ENCODE measurements at regions not wholly inside any gene's neighbourhood (a gene's known extent, or its start where the extent isn't known, plus 50 kb on each side); places are given as distances from the start of the nearest gene placed in this dataset.
"Not testable (repeated sequence)": the region's sequence is repeated elsewhere in the genome, so short reads cannot be mapped to it uniquely, and the experiment has no call there.

DNA sequence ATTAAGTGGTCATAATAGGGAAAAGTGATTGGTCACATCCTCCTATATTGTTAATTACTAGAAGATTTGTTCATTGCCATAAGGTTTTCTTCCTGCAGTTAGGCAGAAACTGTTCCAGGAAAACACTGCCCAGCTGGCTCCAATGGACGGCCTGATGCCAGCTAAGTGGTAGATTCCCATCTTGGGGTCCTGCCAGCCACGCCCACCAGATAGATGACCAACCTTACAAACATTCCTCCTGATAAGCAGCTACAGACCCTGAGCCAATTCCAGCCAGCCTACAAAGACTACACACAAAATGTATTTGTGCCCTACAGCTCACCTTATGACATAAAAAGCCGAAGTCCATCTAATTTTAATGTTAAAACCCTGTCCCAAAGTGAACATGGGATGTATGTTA lies 685.9 kb upstream of the USP15 start:
- no peak overlapping the region for H3K27ac ChIP-seq
- in situ Hi-C loops (cut with MboI) = no loop called here
- no peaks in the 10 kb centered on the region for H3K79me2 ChIP-seq (ENCODE audit: insufficient read depth)
- no peak for DNase-seq
- no peaks in the 10 kb centered on the region for H3K27me3 ChIP-seq (replicated peaks; ENCODE audit: insufficient read depth)
- no peaks in the 10 kb centered on the region for H3K36me3 ChIP-seq (ENCODE audit: low read depth)
- H3K4me1 ChIP-seq (ENCODE audit: insufficient read depth) = no peaks in the 10 kb centered on the region
- 23% methylated on average over 3 of the region's 3 CpGs for WGBS, 2 experiments (ENCODE audit: low coverage in 1 of 2, low lambda C conversion rate in 2 of 2, missing lambda C conversion rate in 2 of 2)
- no peak overlapping the region for H3K4me2 ChIP-seq (ENCODE audit: unreplicated experiment)
- no peaks in the 10 kb centered on the region for H3K9me2 ChIP-seq (ENCODE audit: insufficient read depth)
- no peaks in the 10 kb centered on the region for H3F3A ChIP-seq (ENCODE audit: insufficient read depth)
- no peaks in the 10 kb centered on the region for H4K20me1 ChIP-seq (ENCODE audit: insufficient read depth)
- H2AFZ ChIP-seq = no peak overlapping the region
- H3K9ac ChIP-seq = no peak overlapping the region
- TF ChIP-seq EZH2phosphoT487 (IDR thresholded peaks at IDR 0.05; ENCODE audit: insufficient read depth, low read depth) (no peak), EZH2 (IDR thresholded peaks at IDR 0.05; ENCODE audit: insufficient read depth, poor library complexity, severe bottlenecking) (no peak)
- H3K9me3 ChIP-seq (ENCODE audit: low read depth) = no peaks in the 10 kb centered on the region
- H3K4me3 ChIP-seq = no peak overlapping the region

DNA sequence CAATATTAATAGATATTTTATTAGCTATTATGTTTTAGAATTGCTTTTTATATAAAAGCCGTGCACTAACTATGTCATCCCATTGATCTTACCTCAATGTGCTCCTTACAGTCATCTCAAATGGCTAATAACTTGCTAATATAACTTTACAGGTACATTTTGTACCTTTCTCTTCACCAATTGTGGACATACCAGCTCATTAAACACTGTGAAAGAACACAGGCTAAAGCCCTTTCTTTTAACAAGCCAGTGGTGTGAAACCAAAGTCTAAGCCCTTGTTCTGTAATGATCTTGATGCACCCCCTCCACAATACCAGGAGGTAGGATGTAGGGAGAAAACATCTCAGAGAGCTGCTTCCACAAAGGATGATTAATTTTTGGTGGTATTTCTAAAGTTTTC lies 675.3 kb upstream of the USP15 start:
- Histone ChIP-seq H3K4me1 (ENCODE audit: insufficient read depth) (no peaks in the 10 kb centered on the region), H3K9me2 (ENCODE audit: insufficient read depth) (no peaks in the 10 kb centered on the region), H3K4me3 (no peak overlapping the region), H3K27me3 (replicated peaks; ENCODE audit: insufficient read depth) (no peaks in the 10 kb centered on the region), H3K36me3 (ENCODE audit: low read depth) (no peaks in the 10 kb centered on the region), H3F3A (ENCODE audit: insufficient read depth) (no peaks in the 10 kb centered on the region), H3K9me3 (ENCODE audit: low read depth) (no peaks in the 10 kb centered on the region), H3K27ac (no peak overlapping the region), H2AFZ (no peak overlapping the region), H3K4me2 (ENCODE audit: unreplicated experiment) (no peak overlapping the region), H3K9ac (no peak overlapping the region), H3K79me2 (ENCODE audit: insufficient read depth) (no peaks in the 10 kb centered on the region), H4K20me1 (ENCODE audit: insufficient read depth) (no peaks in the 10 kb centered on the region)
- in situ Hi-C loops (cut with MboI) = no loop called here
- no peak for DNase-seq
- no peak for TF ChIP-seq EZH2phosphoT487 (IDR thresholded peaks at IDR 0.05; ENCODE audit: insufficient read depth, low read depth)
- no peak for TF ChIP-seq EZH2 (IDR thresholded peaks at IDR 0.05; ENCODE audit: insufficient read depth, poor library complexity, severe bottlenecking)
- 17% methylated on average over 1 of the region's 1 CpG for WGBS, 2 experiments (ENCODE audit: low coverage in 1 of 2, low lambda C conversion rate in 2 of 2, missing lambda C conversion rate in 2 of 2)

DNA sequence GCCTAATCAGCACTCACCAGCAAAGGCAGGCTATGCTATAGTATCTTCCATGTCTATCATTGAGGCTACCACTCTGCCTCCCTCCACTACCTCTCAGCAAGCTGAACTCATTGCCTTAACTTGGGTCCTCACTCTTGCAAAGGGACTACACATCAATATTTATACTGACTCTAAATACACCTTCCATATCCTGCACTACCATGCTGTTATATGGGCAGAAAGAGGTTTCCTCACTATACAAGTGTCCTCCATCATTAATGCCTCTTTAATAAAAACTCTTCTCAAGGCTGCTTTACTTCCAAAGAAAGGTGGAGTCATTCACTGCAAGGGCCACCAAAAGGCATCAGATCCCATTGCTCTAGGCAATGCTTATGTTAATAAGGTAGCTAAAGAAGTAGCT lies 669.3 kb upstream of the USP15 start:
- H3K9me2 ChIP-seq (ENCODE audit: insufficient read depth); H3K4me1 ChIP-seq (ENCODE audit: insufficient read depth); H3K27me3 ChIP-seq (replicated peaks; ENCODE audit: insufficient read depth); H3K4me3 ChIP-seq; H4K20me1 ChIP-seq (ENCODE audit: insufficient read depth); H3K27ac ChIP-seq; H3K9ac ChIP-seq; H3F3A ChIP-seq (ENCODE audit: insufficient read depth); H3K9me3 ChIP-seq (ENCODE audit: low read depth); H2AFZ ChIP-seq; DNase-seq; H3K4me2 ChIP-seq (ENCODE audit: unreplicated experiment); H3K36me3 ChIP-seq (ENCODE audit: low read depth); H3K79me2 ChIP-seq (ENCODE audit: insufficient read depth); in situ Hi-C loops (cut with MboI): not testable (repeated sequence)

DNA sequence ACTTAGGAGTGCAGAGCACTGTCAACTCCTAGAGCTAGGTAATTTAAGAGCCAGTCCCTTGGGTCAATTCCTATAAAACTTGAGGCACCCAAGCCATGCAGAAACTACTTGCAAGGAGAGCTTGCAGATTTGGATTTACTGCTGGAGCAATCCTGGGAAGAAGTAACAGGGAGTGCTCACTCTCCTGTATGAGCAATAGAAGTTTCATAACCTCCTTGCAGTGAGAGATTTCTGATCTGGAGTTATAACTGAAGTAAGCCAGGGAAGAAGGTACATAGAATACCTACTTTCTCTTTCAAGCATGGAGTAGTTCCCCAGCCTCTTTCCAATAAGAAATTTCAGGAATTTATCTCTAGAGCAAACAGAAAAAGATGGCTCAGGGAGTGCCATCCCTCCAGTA lies 650.1 kb upstream of the USP15 start:
- no peaks in the 10 kb centered on the region for H4K20me1 ChIP-seq (ENCODE audit: insufficient read depth)
- H3K9ac ChIP-seq = no peak overlapping the region
- no peak overlapping the region for H3K4me2 ChIP-seq (ENCODE audit: unreplicated experiment)
- H3K79me2 ChIP-seq (ENCODE audit: insufficient read depth) = no peaks in the 10 kb centered on the region
- TF ChIP-seq EZH2 (IDR thresholded peaks at IDR 0.05; ENCODE audit: insufficient read depth, poor library complexity, severe bottlenecking) (no peak), EZH2phosphoT487 (IDR thresholded peaks at IDR 0.05; ENCODE audit: insufficient read depth, low read depth) (no peak)
- no peak overlapping the region for H2AFZ ChIP-seq
- no peaks in the 10 kb centered on the region for H3K36me3 ChIP-seq (ENCODE audit: low read depth)
- no peaks in the 10 kb centered on the region for H3K9me3 ChIP-seq (ENCODE audit: low read depth)
- H3K9me2 ChIP-seq (ENCODE audit: insufficient read depth) = no peaks in the 10 kb centered on the region
- H3K27me3 ChIP-seq (replicated peaks; ENCODE audit: insufficient read depth) = no peaks in the 10 kb centered on the region
- H3F3A ChIP-seq (ENCODE audit: insufficient read depth) = no peaks in the 10 kb centered on the region
- in situ Hi-C loops (cut with MboI) = no loop called here
- no peak overlapping the region for H3K4me3 ChIP-seq
- no peak for DNase-seq
- H3K27ac ChIP-seq = no peak overlapping the region
- H3K4me1 ChIP-seq (ENCODE audit: insufficient read depth) = no peaks in the 10 kb centered on the region

DNA sequence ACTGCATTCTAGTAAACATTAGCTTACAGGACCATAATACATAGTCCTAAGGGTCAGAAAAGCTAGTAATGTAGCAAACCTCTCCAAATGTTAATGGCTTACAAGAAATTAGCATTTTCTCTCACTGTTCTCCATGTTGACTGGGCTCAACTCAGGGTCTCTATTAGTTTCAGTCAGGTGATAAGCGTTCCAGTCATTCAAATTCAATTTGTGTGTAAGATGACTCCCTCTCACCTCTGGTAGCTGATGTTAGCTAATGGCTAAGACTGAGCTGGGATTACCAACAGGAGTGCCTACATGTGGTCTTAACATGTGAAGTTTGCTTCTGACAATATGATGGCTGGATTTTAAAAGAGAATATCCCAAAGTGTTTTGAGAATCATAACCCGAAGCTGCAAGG lies 630.5 kb upstream of the USP15 start:
- H4K20me1 ChIP-seq (ENCODE audit: insufficient read depth) = no peaks in the 10 kb centered on the region
- H3K9ac ChIP-seq = no peak overlapping the region
- no peaks in the 10 kb centered on the region for H3K27me3 ChIP-seq (replicated peaks; ENCODE audit: insufficient read depth)
- no peak overlapping the region for H3K4me2 ChIP-seq (ENCODE audit: unreplicated experiment)
- in situ Hi-C loops (cut with MboI) = loop anchor here (25.0 kb wide), 1 partner anchor 92 kb away; no protein-coding TSS in a partner anchor
- H3K9me3 ChIP-seq (ENCODE audit: low read depth) = no peaks in the 10 kb centered on the region
- no peak for TF ChIP-seq EZH2 (IDR thresholded peaks at IDR 0.05; ENCODE audit: insufficient read depth, poor library complexity, severe bottlenecking)
- no peak for TF ChIP-seq EZH2phosphoT487 (IDR thresholded peaks at IDR 0.05; ENCODE audit: insufficient read depth, low read depth)
- no peak overlapping the region for H3K4me3 ChIP-seq
- no peaks in the 10 kb centered on the region for H3K36me3 ChIP-seq (ENCODE audit: low read depth)
- H3K9me2 ChIP-seq (ENCODE audit: insufficient read depth) = no peaks in the 10 kb centered on the region
- no peak overlapping the region for H2AFZ ChIP-seq
- H3F3A ChIP-seq (ENCODE audit: insufficient read depth) = no peaks in the 10 kb centered on the region
- no peaks in the 10 kb centered on the region for H3K79me2 ChIP-seq (ENCODE audit: insufficient read depth)
- no peak for DNase-seq
- WGBS, 2 experiments (ENCODE audit: low coverage in 1 of 2, low lambda C conversion rate in 2 of 2, missing lambda C conversion rate in 2 of 2) = 49 to 58% methylated on average over 2 of the region's 2 CpGs
- H3K4me1 ChIP-seq (ENCODE audit: insufficient read depth) = no peaks in the 10 kb centered on the region
- no peak overlapping the region for H3K27ac ChIP-seq
